ENCODE measurements at regions not wholly inside any gene's neighbourhood (a gene's known extent, or its start where the extent isn't known, plus 50 kb on each side); places are given as distances from the start of the nearest gene placed in this dataset.
"Not testable (repeated sequence)": the region's sequence is repeated elsewhere in the genome, so short reads cannot be mapped to it uniquely, and the experiment has no call there.

GRCh38 chr1:60840476-60840875, 241.9 kb upstream of the NFIA start:
- TF ChIP-seq CTCF, POLR2A (IDR thresholded peaks at IDR 0.05): not testable (repeated sequence)
